BJ (cell line): ENCODE measurements at regions not wholly inside any gene's neighbourhood (a gene's known extent, or its start where the extent isn't known, plus 50 kb on each side); places are given as distances from the start of the nearest gene placed in this dataset.

Experiments
- CTCF ChIA-PET: fragments of 350-600 bp; formaldehyde crosslinking; extraction: SDS; loops from one replicate; lab custom pipeline; 2021; ENCODE audit warnings: antibody characterized with exemption, inconsistent platforms; lab: Yijun Ruan, JAX
- POLR2A ChIA-PET: fragments of 300-600 bp; sonication (Branson Sonifier 250); formaldehyde crosslinking; extraction: SDS; loops from one replicate; lab custom pipeline; 2021; ENCODE audit warnings: antibody characterized with exemption; lab: Charles Lee
- DNase-seq: peaks from one replicate; pipeline ENCODE4 v3.0.0-alpha.2; 2011; ENCODE audit warnings: low read depth
- H3K27me3 ChIP-seq: 2 replicates; pipeline ENCODE4 v1.6.0; 2011; ENCODE audit warnings: low read length; ENCODE audit not compliant: control insufficient read depth, insufficient read depth
- H3K36me3 ChIP-seq: 2 replicates; pipeline ENCODE4 v1.5.1; 2011; ENCODE audit warnings: low read length; ENCODE audit not compliant: control insufficient read depth, insufficient read depth
- H3K4me3 ChIP-seq: 2 replicates; pipeline ENCODE4 v1.5.1; 2011; ENCODE audit warnings: low read depth, mild to moderate bottlenecking, control low read depth, low read length
- TF ChIP-seq, protein P1 (sequence below): IDR thresholded peaks from 2 replicates; pipeline ENCODE4 v1.5.1; 2011; ENCODE audit warnings: low read depth, mild to moderate bottlenecking, control low read depth, inconsistent platforms, low read length, moderate library complexity; ENCODE audit not compliant: insufficient read depth

DNA sequence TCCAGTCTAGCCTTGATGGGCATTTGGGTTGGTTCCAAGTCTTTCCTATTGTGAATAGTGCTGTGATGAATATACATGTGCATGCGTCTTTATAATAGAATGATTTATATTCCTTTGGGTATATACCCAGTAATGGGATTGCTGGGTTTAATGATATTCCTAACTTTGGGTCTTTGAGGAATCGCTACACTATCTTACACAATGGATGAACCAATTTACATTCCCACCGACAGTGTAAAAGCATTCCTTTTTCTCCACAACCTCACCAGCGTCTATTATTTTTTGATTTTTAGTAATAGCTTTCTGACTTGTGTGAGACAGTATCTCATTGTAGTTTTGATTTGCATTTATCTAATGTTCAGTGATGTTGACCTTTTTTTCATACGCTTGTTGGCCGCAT is 1040.1 kb downstream of the MAT2B start:
- CTCF ChIA-PET: no interaction called here
- POLR2A ChIA-PET: no interaction called here
- Histone ChIP-seq H3K27me3 (no peaks in the 10 kb centered on the region), H3K36me3 (no peaks in the 10 kb centered on the region), H3K4me3 (no peak overlapping the region)
- TF ChIP-seq, protein P1, sequence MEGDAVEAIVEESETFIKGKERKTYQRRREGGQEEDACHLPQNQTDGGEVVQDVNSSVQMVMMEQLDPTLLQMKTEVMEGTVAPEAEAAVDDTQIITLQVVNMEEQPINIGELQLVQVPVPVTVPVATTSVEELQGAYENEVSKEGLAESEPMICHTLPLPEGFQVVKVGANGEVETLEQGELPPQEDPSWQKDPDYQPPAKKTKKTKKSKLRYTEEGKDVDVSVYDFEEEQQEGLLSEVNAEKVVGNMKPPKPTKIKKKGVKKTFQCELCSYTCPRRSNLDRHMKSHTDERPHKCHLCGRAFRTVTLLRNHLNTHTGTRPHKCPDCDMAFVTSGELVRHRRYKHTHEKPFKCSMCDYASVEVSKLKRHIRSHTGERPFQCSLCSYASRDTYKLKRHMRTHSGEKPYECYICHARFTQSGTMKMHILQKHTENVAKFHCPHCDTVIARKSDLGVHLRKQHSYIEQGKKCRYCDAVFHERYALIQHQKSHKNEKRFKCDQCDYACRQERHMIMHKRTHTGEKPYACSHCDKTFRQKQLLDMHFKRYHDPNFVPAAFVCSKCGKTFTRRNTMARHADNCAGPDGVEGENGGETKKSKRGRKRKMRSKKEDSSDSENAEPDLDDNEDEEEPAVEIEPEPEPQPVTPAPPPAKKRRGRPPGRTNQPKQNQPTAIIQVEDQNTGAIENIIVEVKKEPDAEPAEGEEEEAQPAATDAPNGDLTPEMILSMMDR: no peak
- no peak for DNase-seq

DNA sequence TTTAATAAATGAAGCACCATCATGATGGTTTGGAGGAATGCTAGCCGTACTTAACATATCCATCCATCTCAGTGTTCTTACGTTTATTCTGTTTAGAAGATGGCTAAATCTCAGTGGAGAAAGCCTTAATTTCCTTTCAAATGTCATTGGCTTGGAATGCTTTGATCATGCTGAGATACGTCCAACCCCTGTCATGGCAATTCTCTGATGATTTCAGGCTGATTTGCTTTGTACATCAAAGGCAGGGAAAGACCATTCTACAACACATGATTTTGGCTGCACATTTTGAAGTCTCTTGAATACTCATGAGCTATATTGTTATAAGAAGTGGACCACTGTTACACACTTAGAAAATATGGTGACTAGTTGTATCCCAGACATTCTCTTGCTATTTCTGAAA is 1048.4 kb downstream of the MAT2B start:
- CTCF ChIA-PET: no interaction called here
- TF ChIP-seq, protein P1: no peak
- no peaks in the 10 kb centered on the region for H3K27me3 ChIP-seq
- POLR2A ChIA-PET: no interaction called here
- H3K4me3 ChIP-seq: no peak overlapping the region
- no peaks in the 10 kb centered on the region for H3K36me3 ChIP-seq
- no peak for DNase-seq

DNA sequence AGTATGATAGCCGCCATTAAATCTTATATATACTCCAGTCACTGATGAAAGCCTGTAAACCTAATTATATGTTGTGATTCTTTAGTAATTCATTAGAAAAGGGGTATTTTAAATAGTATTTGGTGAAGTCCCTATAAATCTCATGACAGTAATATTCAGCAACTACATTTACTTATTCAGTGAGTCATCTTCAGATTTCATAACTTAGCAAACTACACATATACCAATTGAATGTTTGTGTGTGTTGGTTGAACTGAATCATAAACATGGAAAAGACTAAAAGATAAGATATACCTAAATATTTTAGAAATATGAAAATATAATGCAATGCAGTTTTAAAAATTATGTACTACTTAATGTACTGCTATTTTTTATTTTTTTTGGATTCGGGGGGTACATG is 1050.4 kb downstream of the MAT2B start:
- TF ChIP-seq, protein P1: no peak
- no peak for DNase-seq
- H3K27me3 ChIP-seq: no peaks in the 10 kb centered on the region
- ChIA-PET POLR2A (no interaction called here), CTCF (no interaction called here)
- H3K4me3 ChIP-seq: no peak overlapping the region
- H3K36me3 ChIP-seq: no peaks in the 10 kb centered on the region

DNA sequence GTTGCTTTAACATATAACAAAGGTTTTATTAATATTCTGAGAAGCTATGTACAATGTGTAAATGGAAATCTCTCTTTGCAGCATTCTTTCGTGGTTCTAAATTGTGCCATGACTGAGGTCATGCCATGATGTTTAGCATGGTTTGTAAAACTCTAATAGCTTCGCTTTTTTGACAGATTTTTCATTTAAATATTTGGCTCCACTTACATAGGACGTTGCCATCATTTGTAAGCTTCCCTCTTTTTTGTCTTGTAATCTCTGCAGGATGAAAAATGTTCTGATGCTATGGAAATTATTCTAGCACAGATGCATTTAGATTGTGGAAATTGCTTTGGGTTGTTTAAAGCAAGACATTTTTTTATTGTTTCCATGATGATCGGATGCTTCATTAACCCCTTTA is 1054.8 kb downstream of the MAT2B start:
- POLR2A ChIA-PET: no interaction called here
- TF ChIP-seq, protein P1: no peak
- CTCF ChIA-PET: no interaction called here
- DNase-seq: no peak
- no peaks in the 10 kb centered on the region for H3K27me3 ChIP-seq
- no peak overlapping the region for H3K4me3 ChIP-seq
- no peaks in the 10 kb centered on the region for H3K36me3 ChIP-seq

DNA sequence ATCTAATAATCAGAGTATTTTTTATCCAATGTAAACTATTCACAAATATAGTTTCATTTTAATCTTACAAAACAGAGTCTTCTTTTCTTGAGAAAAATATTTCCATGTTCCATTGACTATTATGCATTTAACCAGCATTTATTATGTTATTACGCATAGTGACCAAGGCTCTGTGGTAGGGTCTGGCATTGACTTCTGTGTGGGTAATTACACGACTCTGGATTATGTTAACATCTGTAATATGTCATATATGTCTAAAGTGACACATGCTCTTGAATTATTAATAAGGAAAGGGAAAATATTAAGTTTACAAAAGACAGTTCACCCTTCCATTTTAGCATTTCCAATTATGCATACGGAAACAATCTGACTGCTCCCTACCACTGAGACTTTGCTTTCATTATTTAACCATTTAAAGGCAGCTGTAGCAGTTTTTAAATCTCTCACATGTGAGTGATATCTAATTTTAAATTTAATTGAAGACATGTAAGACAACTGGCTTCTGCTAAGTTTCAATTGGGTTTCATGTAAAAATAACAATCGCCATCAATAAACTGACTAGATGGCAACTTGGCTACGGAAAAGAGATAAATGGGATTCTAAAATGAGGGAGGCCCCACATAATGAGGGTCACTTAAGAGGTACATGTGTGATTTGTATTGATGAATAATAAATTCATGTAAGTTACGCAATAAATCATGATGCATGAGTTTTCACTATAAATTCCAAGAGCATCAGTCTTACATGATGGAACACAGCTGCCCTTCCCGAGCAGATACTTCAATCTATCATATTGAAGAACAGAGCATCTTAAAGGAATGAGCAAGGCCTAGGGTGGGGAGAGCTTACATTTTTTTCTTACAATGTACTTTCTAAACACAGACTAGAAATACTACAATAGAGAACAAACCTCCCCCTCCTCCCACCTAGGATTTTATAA is 1056.8 kb downstream of the MAT2B start:
- Histone ChIP-seq H3K36me3 (no peaks in the 10 kb centered on the region), H3K4me3 (no peak overlapping the region), H3K27me3 (no peaks in the 10 kb centered on the region)
- TF ChIP-seq, protein P1: no peak
- CTCF ChIA-PET: no interaction called here
- DNase-seq: no peak
- POLR2A ChIA-PET: no interaction called here
